GM19238 (cell line): ENCODE measurements at regions not wholly inside any gene's neighbourhood (a gene's known extent, or its start where the extent isn't known, plus 50 kb on each side); places are given as distances from the start of the nearest gene placed in this dataset.

Source experiments
- DNase-seq: peaks from one replicate; pipeline ENCODE4 v3.0.0; 2011; ENCODE audit warnings: low spot score; ENCODE audit not compliant: insufficient read length

DNA sequence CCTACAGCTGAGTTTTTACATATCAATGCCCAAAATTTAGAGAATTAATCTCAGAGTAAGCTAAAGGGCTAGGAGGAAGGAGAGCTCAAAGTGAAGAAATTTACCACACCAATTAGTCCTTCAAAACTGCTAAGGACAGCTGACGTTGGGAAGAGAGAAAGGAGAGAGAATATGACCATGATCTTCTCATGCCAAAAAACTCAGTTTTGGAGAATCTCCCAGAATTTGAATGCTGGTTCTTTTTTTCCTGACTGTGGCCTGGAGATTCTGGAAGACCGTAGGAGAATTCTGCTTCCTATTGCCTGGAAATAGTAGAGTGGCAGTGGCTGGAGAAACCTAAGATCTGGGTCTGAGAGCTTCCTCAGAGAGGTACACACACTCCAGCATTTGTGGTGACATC is 834.4 kb upstream of the SLIT2 start:
- no peak for DNase-seq

DNA sequence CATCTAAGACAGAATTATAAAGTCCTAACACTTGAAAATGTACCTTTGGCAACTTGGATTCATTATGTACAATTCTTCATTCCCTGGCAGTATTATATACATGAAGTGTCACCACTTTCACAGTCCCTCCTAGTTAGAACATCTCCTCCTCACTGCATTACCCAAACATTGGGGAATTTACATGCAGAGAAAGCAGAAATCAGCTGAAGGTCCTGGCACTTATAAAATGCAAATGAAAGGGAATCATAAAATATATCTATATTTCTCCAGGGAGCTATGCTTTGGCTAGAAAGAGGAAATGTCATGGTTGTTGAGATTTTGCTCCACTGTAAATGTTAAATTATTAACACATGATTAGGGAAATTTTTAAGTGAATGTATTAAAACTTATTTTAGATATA is 835.6 kb upstream of the SLIT2 start:
- DNase-seq = no peak

DNA sequence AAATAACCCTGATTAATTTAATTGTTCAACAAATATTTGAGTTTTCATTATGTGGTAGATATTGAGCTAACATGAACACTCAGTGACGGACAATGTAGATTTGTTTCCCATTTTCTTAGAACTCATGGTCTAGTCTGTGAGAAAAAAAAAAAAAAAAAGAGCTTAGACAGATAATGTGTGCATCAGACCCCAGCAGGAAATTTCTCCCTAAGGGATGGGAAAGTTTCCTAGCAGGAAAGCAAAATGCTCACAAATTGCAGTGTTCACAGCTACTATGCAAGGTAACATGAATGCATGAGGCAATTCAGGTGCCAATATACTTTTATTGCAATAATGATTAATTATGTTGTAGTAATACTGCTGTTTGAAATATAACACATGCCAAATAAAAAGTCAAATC is 843.2 kb upstream of the SLIT2 start:
- DNase-seq = no peak

DNA sequence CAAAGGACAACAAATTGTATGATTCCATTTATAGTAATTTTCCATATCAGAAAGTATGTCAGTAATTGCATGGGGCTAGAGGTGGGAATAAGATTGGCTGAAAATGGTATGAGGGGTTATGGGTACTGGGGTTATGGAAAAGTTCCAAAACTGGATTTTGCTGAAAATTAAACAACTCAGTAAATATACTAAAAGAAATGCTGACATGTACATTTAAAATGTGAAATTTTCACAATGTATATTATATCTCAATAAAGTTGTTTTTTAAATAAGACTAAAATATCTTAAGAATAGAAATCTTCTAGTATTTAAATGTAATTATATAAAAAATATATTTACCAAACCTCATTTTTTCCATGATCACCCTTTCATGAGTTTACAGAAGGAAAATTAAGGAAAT is 844.9 kb upstream of the SLIT2 start:
- DNase-seq = no peak

DNA sequence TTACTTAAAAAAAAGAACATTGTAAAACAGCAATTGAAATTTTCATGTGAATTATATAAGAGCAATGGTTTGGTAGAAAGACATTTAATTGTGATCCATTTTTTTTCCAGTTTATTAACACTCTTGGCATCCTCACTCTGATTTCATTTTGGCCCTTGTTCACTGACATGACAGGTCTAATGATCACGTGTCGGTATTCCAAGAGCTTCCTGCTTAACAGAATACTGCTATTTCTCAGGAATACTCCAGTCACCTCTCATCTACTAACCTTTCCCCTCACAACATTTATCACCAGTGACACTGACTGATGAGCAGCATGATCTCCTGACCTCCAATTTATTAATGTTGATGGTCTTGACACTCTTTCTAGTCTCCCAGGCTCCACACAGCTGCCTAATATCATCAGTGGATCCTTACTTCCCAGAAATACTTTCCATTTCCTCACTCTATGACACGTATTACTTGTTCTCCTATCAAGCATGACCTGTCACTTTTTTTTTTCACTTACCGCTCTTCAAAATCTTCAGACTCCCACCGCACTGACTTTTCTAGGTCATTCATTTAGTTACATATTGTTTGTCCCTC is 847.8 kb upstream of the SLIT2 start:
- DNase-seq = no peak

DNA sequence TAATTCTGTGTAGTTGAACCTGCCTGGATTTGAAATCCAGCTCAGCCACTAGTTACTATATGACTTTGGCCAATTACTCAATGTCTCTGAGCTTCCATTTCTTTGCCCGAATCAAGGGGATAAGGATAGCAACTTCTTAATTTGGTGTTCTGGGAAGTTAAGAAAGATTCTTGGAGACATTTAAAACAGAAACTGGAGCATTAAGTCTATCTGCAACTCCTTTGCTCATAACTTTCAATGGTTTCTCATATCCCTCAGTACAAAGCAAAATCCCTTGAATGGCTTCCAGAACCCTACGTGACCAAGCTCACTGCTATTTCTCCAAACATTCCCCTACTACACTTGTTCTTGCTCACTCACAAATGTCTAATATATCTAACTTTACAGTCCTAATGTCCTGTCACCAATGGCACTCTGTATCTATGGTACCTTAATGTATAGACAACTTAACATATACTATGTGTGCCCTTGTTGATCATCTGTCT is 849.1 kb upstream of the SLIT2 start:
- DNase-seq = no peak

DNA sequence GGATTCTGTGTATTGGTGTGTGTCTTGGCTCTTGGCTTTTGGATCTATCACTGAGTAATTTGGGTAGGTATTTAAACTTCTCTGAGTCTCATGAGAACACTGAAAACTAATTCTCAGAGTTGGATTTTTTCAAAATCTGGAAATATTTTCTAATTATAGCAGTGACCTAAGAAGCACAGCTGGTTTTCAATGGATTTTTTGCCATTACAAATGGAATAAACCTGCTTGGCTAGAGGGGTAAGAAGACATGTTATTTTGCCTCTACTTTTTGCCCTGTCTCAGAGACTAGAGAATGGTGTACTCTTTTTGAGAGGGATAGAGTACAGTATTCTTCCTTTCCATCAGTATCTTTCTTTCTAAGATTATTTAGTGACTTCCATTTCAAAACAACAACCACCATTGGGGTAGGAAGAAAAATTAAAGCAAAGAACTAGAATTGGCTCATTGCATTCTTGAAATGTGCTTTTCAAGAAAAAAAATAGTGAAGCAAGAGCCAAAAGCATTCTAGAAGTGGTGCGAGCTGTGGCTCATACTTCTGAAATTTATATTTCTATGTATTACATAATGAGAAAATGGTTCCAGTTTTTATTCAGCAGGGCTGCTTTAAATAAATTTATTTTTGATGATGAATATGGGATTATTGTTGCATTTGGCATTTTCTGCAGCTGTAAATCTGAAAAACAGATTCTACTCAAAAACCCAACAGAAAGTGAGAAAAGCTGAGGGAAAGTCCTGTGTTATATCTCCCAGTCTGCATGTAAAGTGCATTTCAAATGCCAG is 850.2 kb upstream of the SLIT2 start:
- no peak for DNase-seq

DNA sequence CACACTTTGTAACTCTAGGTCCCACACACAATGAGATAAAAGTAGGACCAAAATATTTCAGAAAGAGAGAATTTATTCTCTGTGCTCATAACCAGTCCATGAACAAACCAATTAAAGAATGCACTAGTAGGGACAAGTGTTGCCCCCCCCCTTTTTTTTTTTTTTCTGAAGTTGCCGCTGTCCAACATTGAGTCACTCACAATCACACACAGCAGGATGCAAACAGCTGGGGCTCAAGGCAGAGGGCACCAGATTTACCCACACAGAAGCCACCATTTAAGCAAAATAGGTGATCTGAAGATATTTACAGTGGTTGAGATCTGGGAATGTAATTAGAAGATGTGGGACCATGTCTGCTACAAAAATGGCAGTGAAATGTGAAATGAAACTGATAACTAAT is 850.9 kb upstream of the SLIT2 start:
- DNase-seq = no peak

DNA sequence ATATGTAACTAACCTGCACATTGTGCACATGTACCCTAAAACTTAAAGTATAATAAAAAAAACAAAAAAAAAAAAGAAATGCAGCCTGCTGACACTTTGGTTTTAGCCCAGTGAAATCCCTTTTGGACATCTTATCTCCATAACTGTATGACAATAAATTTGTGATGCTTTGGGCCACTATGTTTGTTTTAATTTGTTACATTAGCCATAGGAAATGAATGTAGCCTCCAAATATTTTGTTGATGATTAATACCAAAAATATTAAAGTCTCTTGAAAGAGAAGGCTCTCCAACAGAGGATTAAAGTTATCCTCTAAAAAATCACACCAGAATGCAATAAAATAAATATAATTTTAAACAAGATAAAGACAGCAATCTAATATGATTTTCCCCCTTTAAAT is 852.7 kb upstream of the SLIT2 start:
- DNase-seq = no peak

DNA sequence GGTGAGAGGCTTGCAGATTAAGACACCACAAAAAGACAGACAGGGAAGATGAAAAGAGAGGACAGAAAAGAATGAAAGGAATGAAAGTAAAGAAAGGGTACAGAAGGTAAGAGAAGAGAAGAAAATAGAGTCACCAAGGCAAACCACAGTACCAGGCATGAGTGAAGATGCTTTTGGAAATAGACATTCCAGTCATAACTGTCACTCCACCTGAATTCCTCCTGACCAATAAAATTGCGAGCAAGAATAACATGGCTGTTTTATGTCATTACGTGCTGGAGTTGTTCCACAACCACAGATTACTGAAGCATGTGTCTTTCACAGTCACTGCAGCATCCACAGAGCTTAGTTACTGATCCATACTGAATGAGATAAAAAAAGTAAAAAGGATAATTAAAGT is 864.9 kb upstream of the SLIT2 start:
- no peak for DNase-seq

DNA sequence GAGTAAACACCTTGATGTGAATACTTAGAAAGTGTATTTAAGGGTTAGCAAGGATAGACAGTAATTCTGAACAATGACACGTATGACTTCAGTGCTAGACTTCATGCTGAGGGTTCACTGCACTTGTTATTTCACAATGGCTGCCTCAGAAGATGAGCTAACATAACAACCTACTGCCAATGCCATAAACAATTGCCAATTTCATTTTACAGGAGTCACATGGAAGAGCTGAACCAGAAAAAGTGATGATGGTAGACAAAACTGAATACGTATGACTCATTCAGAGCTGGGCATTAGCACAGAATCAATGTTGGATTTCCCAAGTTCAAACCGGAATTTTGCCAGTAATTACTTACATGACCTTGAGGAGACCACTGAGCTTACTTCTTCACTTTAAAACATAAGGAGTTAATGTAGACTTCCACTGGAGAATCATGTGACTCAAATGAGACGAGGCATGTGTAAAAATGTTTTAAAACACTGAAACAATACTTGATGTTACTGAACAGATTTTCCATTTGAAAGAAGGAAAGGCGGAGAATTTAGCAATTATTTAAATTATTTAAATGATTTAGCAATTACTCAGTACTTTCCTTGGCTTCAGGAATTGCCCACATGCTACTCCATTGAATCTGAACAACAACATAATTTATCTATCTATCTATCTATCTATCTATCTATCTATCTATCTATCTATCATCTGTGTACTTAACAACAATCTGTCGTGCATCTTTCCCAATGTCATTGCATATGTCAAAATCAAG is 868.5 kb upstream of the SLIT2 start:
- no peak for DNase-seq

DNA sequence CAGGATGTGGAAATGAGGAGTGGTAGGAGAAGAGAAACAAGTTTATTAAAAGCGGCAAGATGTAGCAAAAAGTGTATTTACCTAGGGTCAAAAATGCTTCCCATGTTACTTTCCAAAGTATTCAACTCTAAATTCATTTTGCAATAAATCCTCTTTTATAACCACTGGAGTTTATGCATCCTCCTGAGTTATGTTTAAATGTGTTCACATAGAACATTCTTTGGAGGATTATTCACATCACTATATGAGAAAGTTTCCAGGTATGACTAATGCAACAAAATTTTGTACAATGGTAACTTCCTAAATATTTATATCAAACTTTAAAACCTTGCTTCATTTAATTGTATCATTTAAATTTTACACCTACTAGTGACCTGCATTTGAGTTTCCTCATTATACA is 870.6 kb upstream of the SLIT2 start:
- DNase-seq = no peak

DNA sequence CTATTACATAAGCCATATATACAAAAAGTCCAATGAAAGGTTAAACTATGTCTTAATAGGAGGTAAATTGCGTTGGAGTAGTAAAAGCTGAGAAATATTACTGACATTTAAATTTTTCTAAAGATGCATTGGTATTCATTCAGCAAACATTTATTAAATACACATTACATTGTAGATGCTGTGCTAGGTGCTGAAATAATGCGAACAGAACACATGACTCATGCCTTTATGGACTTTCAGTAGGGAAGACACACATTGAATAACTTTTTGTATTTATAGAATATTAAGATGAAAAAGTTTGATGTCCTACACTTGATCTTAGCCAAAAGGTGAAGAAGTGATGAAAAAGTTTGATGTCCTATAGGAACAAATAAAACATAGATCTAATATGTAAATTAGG is 871.1 kb upstream of the SLIT2 start:
- no peak for DNase-seq

DNA sequence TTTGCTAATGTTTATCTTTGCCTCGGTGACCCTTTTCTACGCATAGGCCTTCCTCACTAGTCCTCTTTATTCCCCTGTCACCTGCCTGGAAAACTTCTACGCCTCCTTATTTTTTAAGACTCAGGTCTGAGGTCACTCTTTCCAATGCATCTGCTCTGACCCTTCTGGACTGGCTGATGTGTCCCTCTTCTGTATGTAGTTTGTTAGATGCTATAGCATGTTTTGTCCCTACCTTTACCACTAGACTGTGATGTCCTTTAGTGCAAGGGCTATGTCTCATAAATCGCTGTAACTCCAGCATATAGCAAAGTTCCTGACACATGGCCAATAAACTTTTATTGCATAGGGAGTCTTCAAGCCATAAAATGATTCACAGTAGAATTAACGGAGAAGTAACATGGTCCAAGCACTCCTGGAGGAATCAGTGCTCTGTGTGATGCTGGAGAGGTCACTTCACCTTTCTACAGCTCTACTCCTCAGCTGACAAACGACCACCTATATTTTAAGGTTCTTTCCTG is 872.5 kb upstream of the SLIT2 start:
- DNase-seq = no peak

DNA sequence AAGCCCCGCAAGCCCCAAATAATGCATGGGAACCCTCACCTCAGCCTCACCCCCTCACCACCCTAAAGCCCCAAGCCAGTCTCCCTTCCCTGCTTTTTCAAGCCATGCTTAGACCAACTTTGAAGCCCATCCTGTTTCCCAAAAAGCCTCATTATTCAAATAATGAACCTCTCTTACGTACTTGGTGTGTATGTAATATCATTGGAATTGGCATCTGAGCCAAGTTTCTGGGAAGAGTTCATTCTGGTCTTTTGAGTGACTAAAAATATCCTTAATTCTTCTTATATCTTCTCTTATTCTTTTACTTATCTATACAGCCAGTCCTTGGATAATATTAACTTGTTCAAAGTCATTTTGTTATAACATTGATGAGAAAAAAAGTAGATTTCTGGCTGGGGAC is 875.8 kb upstream of the SLIT2 start:
- no peak for DNase-seq

DNA sequence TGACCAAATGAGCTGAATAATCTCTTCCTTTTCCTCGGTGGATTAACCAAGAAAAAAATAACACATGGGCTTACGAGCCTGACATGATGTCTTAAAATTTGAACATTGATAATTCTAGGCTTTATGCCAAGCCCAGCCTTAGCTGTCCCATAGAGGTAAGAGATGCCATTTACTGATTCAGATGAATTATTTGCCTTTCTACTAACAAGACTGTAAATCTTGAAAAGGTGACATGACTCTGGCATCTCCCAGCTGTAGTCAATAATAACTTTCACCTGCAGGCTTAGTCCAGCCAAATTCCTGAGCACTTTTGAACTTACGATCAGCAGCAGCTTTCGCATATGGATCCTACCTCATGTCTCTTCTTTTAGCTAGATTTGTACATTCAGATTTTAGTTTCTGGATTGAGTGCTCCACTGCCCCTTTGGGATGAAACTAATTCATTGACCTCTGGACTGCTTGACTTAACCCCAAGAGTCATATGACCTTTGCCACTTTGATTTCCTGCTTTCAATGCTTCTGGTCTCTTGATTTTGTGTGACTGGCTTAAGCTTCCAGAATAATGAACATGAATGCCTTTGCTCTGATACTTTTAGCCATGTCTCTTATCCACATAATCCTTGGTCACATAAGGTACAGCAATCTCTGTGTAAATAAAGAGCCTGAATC is 876.4 kb upstream of the SLIT2 start:
- DNase-seq = no peak

DNA sequence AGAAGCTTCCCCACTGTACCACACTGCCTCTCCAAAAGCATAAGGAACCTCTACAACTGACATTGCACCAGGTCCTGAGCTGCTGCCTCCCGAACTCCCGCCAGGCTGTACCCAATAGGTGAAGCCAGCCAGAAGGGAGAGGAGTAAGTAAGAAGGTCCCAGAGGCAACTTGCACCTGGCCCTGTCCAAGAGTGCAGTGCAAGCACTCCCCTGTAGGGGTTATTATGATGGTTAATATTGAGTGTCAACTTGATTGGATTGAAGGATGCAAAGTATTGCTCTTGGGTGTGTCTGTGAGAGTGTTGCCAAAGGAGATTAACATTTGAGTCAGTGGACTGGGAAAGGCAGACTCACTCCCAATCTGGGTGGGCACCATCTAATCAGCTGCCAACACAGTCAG is 879.3 kb upstream of the SLIT2 start:
- no peak for DNase-seq

DNA sequence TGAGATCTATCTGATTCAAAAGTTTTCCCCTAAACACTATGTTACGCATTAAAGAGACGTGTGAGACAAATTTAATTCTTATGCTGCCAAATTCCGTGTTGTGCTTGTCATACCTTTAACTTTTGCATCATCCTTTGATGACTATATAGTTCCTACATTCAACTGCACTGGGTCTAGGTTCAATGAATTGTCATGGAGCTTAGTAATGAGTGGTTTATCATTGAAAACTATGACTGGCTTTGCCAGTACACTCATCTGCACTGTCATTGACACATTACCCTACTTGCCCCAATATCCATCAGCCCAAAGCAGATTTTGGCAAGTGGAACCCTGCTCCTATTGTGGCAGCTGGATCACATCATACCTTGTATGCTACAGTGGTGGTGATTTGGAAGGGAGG is 882.9 kb upstream of the SLIT2 start:
- DNase-seq = no peak

DNA sequence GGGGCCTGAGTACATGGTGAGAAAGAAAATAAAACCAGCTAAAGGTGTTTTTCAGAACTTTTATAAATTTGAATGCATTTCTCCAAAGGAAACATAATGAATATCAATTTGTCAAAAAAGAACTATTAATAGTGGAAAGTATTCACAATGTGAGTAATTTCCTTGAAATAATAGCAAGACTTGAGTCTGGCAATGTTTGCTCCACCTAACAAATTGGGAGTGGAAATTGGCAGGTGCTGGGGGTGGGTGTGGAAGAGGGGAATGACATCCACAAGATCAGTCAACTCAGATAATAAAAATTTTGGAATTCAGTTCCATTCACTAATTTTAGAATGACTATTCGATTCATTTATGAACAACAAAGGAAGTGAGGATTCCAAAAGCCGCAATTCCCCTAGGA is 884.8 kb upstream of the SLIT2 start:
- DNase-seq = no peak

DNA sequence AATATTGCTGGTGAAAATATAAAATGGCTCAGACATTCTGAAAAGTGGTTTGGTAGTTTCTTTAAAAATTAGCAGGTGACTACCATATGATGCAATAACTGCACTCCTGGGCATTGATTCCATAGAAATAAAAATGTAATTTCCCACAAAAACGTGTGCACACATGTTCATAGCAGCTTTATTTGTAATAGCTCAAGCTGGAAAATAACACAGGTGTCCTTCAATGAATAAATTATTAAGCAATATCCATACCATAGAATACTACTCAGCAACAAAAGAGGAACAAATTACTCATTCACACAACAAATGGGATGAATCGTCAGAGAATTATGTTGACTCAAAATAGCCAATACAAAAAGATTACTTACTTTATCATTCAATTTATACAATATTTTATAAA is 893.7 kb upstream of the SLIT2 start:
- DNase-seq = no peak

DNA sequence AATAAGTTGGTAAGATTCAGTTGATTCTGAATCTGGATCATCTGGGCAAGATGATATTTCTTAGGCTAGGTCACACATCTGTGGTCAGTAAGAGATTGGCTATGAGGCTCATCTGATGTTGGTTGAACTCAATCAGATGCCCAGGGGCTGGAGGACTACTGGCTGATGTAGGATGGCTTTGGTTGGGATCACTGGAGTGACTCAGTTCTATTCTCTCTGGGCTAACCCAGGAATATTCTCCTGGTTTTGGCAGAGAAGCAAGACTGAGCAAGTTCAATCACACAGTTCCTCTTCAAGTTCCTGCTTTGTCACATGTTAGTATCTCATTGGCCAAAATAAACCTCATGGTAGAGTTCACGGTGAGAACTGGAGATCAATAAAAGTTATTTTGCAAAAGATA is 902.3 kb upstream of the SLIT2 start:
- no peak for DNase-seq

DNA sequence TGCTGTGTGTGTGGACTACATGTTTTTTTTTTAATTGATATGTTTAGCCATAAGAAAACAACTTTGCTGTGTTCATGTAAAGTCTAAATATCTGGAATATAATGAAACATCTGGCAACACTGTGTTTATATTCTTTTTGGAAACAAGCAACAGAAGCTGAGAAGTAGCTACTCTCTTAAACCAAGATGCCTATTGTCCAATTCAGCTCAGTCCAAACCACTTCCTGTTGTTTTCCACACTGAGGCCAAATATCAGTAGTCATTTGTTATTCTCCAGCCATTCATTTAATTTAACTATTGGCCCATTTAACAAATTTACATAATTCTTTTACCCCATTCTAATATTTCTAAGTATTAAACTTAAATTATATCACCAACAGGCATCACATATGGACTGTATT is 903.0 kb upstream of the SLIT2 start:
- DNase-seq = no peak
